ENCODE measurements at regions not wholly inside any gene's neighbourhood (a gene's known extent, or its start where the extent isn't known, plus 50 kb on each side); places are given as distances from the start of the nearest gene placed in this dataset.
"Not testable (repeated sequence)": the region's sequence is repeated elsewhere in the genome, so short reads cannot be mapped to it uniquely, and the experiment has no call there.

DNA sequence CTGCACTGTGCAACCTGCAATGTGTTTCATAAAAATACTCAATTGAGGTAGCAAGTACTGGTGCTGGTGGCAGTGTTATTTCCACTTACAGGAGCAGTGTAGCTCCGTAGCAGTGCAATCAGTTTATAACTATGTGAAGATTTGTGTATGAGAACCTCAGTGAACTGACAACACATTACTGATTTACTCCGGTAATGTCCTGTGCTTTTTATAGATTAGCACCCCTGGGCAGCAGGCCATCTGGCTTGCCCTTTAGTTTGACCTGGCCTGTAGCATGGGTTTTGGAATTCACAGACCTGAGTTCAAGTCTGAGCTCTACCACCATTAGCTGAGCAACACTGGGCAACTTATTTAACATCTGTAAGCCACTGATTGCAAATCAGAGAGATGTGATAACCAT is 78.6 kb upstream of the GBA3 start:
- no peaks in the 10 kb centered on the region for H3K9me3 ChIP-seq
- TF ChIP-seq POLR2AphosphoS5 (IDR thresholded peaks at IDR 0.05): no peak

DNA sequence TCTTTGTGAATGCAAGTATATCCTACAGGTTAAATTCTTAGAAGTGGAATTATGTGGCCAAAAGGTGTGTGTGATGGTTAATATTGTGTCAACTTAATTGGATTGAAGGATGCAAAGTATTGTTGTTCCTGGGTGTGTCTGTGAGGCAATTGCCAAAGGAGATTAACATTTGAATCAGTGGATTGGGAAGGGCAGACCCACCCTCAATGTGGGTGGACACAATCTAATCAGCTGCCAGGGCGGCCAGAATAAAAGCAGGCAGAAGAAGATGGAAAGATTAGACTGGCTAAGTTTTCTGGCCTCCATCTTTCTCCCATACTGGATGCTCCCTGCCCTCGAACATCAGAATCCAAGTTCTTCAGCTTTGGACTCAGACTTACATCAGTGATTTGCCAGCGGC is 76.2 kb upstream of the GBA3 start:
- H3K9me3 ChIP-seq: no peaks in the 10 kb centered on the region
- intact Hi-C loops (cut with DNase I; ENCODE audit: low total_unique reads): no loop called here
- H3K4me1 ChIP-seq: no peaks in the 10 kb centered on the region
- no peaks in the 10 kb centered on the region for H3K27me3 ChIP-seq (replicated peaks in 1 of 7)
- H3K4me3 ChIP-seq: no peak overlapping the region
- H3K27ac ChIP-seq: no peak overlapping the region
- no peaks in the 10 kb centered on the region for H3K36me3 ChIP-seq
- 76 to 94% (median 85%) methylated on average over 3 of the region's 3 CpGs for WGBS, 5 donors
- no peak for DNase-seq
- TF ChIP-seq POLR2AphosphoS5 (IDR thresholded peaks at IDR 0.05): no peak
- no peak for TF ChIP-seq POLR2A (IDR thresholded peaks at IDR 0.05)
- TF ChIP-seq, protein P1, sequence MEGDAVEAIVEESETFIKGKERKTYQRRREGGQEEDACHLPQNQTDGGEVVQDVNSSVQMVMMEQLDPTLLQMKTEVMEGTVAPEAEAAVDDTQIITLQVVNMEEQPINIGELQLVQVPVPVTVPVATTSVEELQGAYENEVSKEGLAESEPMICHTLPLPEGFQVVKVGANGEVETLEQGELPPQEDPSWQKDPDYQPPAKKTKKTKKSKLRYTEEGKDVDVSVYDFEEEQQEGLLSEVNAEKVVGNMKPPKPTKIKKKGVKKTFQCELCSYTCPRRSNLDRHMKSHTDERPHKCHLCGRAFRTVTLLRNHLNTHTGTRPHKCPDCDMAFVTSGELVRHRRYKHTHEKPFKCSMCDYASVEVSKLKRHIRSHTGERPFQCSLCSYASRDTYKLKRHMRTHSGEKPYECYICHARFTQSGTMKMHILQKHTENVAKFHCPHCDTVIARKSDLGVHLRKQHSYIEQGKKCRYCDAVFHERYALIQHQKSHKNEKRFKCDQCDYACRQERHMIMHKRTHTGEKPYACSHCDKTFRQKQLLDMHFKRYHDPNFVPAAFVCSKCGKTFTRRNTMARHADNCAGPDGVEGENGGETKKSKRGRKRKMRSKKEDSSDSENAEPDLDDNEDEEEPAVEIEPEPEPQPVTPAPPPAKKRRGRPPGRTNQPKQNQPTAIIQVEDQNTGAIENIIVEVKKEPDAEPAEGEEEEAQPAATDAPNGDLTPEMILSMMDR (IDR thresholded peaks at IDR 0.05 in 8 of 11, conservative IDR thresholded peaks at IDR 0.05 in 3 of 11): no peak

More for the DNA sequence above, 78.6 kb upstream of the GBA3 start:
- 79 to 90% (median 84%) methylated on average over 2 of the region's 2 CpGs for WGBS, 5 donors
- no peaks in the 10 kb centered on the region for H3K27me3 ChIP-seq (replicated peaks in 1 of 7)
- H3K36me3 ChIP-seq: no peaks in the 10 kb centered on the region
- H3K27ac ChIP-seq: no peak overlapping the region
- H3K4me1 ChIP-seq: no peaks in the 10 kb centered on the region
- intact Hi-C loops (cut with DNase I; ENCODE audit: low total_unique reads): no loop called here
- DNase-seq: no peak
- H3K4me3 ChIP-seq: no peak overlapping the region

DNA sequence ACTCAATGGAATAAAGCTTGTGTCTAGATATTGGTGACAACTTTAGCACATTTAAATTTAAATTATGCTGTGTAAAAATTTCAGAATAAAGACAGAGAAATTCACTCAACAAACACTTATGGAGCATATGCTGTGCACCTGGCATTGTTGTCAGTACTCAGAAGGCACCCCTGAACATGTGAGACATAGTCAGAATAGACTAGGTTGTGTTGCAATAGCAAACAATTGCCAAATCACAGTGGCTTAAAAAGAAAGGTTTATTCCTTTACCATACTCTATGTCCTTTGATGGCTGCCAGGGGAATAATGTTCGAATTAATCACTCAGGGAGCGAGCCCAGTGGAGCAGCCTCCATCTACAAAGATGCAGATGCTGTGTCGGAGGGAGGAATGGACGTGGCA is 72.6 kb upstream of the GBA3 start:
- intact Hi-C loops (cut with DNase I; ENCODE audit: low total_unique reads); H3K4me3 ChIP-seq; H3K27me3 ChIP-seq (replicated peaks in 1 of 7); H3K36me3 ChIP-seq; DNase-seq; H3K4me1 ChIP-seq; H3K9me3 ChIP-seq; H3K27ac ChIP-seq: not testable (repeated sequence)
- WGBS, 5 donors: 79 to 96% (median 90%) methylated on average over 4 of the region's 4 CpGs

DNA sequence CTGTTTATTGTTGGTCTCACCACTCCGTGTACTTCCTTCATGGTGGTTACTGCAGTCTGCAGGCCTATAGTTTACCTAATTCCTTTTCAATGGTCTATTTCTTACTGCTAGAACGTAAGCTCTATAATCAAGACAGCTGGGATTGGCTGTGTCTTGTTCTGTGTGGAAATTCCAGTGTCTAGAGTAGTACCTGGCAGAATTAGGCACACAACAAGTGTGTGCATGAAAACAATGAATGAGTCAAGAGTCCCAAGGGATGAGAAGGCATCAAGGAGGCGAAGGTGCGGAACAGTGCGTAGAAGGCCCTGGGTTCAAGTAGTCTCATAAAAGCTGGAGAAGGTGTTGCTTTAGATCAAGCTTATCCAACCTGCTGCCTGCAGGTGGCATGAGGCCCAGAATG is 70.8 kb upstream of the GBA3 start:
- WGBS, 5 donors: 86 to 93% (median 91%) methylated on average over 5 of the region's 5 CpGs
- H3K27ac ChIP-seq; H3K36me3 ChIP-seq; DNase-seq; H3K4me1 ChIP-seq; H3K27me3 ChIP-seq (replicated peaks in 1 of 7); H3K9me3 ChIP-seq; intact Hi-C loops (cut with DNase I; ENCODE audit: low total_unique reads); H3K4me3 ChIP-seq: not testable (repeated sequence)

DNA sequence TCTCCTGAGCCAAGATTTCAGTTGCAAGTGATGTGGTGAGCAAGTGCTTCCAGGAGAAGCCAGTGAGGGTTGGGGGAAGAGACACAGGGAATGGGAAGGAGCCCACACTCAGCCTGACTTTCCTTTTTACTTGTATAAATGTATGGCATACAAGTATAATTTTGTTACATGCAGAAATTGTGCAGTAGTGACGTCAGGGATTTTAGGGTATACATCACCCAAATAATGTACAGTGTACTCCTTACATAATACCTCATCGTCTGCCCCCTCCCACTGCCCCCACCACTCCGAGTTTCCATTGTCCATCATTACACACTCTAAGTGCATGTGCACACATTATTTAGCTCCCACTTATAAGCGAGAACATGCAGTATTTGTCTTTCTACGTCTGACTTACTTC is 68.7 kb upstream of the GBA3 start:
- H3K4me3 ChIP-seq; H3K36me3 ChIP-seq; DNase-seq; H3K27me3 ChIP-seq (replicated peaks in 1 of 7); H3K4me1 ChIP-seq; intact Hi-C loops (cut with DNase I; ENCODE audit: low total_unique reads); H3K27ac ChIP-seq; H3K9me3 ChIP-seq: not testable (repeated sequence)
- WGBS, 5 donors: 83 to 91% (median 86%) methylated on average over 5 of the region's 5 CpGs

DNA sequence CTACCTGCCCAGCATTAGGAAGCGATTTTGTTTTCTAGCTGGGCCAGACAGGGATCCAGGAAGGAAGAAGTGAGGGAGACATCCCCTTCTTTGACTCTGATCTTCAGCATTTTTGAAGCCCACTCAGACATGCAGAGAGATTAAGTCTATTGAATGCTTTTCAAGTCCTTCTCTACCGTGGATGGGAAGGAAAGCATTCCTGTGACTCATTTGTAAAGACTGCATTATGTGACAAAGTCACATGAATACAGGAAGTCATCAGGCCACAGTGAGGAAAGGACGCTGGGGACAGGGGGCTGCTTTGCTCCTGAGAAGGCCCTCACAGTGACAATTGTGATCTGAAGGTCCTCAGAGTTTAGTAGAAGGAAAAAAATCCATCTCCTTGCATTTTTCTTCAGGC is 67.4 kb upstream of the GBA3 start:
- no peak for DNase-seq
- Histone ChIP-seq H3K9me3 (no peaks in the 10 kb centered on the region), H3K27me3 (replicated peaks in 1 of 7) (no peaks in the 10 kb centered on the region), H3K4me1 (no peaks in the 10 kb centered on the region), H3K36me3 (no peaks in the 10 kb centered on the region), H3K4me3 (no peak overlapping the region), H3K27ac (no peak overlapping the region)
- intact Hi-C loops (cut with DNase I; ENCODE audit: low total_unique reads): no loop called here
- TF ChIP-seq POLR2A (IDR thresholded peaks at IDR 0.05) (no peak), POLR2AphosphoS5 (IDR thresholded peaks at IDR 0.05) (no peak)
- TF ChIP-seq, protein P1 (IDR thresholded peaks at IDR 0.05 in 8 of 11, conservative IDR thresholded peaks at IDR 0.05 in 3 of 11): no peak
- WGBS, 5 donors: 26 to 36% (median 30%) methylated on average over 3 of the region's 3 CpGs

DNA sequence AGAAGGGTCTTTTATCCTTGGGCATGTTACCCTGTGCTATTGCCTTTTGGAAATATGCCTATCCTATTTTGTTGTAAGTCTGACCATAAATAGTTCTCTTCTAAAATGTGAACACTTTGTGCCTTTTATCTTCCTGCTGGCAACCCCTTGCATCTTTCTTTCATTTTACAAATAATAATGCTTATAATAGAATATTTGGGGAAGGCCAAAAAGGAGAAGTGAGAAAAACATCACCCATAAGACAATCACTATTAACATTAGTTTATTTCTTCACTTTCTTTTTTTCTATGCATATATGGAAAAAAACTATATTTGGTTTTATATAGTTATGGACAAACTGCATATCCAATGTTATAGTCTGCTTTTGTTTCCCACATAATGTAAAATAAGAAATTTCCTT is 64.9 kb upstream of the GBA3 start:
- H3K27ac ChIP-seq; H3K4me1 ChIP-seq; intact Hi-C loops (cut with DNase I; ENCODE audit: low total_unique reads); H3K36me3 ChIP-seq; DNase-seq; H3K27me3 ChIP-seq (replicated peaks in 1 of 7); H3K4me3 ChIP-seq; H3K9me3 ChIP-seq: not testable (repeated sequence)

DNA sequence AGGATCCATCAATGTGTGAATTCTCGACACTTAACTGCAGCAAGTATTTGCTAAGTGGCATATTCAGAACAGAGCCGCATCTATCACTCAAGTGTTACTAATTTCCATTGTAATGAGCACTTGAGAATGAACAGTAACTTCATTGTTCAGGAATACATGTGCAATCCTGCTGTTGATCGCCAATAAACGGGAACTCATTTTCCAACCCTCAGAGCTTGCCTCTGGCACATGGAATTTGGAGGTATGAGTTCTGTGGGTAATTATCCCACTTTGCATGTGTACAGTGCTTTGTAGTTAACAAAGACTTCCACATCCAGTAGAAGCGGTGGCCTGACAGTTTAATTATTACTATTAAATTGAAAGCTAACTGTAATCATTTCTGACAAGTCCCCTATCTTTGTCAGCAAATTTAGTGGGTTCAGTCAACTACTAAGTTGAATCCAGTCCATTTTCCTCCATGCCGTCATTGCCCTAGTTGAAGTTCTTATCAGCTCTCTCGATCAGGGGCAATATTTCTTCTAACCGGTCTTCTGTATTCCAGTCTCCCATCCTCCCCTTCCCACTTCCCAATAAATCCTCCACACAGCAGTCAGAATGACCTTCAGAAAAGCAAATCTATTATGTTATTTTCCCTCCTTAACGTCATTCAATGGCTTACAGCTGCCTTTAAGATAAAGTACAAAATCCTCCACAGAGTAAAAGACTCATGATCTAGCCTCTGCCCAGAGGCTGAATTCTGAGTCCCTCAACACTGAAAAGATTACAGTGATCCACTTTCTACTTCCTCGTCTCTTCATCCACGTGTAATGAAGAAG is 62.4 kb upstream of the GBA3 start:
- H3K27me3 ChIP-seq (replicated peaks in 1 of 7); H3K4me1 ChIP-seq; H3K4me3 ChIP-seq; H3K27ac ChIP-seq; H3K36me3 ChIP-seq; intact Hi-C loops (cut with DNase I; ENCODE audit: low total_unique reads); DNase-seq: not testable (repeated sequence)
- whole genome bisulfite sequencing, 5 donors: 76 to 85% (median 80%) methylated on average over 11 of the region's 11 CpGs
- H3K9me3 ChIP-seq: peaks cover 0 to 10% (median 0%) of the 10 kb centered on the region in 8 donors

DNA sequence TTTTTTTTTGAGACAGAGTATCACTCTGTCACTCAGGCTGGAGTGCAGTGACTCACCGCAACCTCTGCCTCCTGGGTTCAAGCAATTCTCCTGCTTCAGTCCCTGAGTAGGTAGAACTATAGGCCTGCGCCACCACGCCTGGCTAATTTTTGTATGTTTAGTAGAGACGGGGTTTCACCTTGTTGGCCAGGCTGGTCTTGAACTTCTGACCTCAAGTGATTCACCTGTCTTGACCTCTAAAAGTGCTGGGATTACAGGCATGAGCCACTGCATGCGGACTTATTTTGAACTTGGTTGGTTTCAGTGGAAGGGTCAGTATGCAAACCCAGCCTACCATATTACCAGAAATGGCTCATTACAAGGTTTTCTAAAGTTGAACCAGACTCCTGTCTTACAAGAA is 61.6 kb upstream of the GBA3 start:
- 88 to 95% (median 91%) methylated on average over 5 of the region's 5 CpGs for WGBS, 5 donors
- H3K4me1 ChIP-seq; H3K27ac ChIP-seq; H3K27me3 ChIP-seq (replicated peaks in 1 of 7); intact Hi-C loops (cut with DNase I; ENCODE audit: low total_unique reads); H3K36me3 ChIP-seq; DNase-seq; H3K4me3 ChIP-seq: not testable (repeated sequence)
- H3K9me3 ChIP-seq: peaks cover 0 to 10% (median 0%) of the 10 kb centered on the region in 8 donors

Data from spleen (tissue), 11 donors.